HG02970 (cell line): ENCODE measurements at regions not wholly inside any gene's neighbourhood (a gene's known extent, or its start where the extent isn't known, plus 50 kb on each side); places are given as distances from the start of the nearest gene placed in this dataset.

Experiments used
- ATAC-seq: cut with Tn5 transposase; IDR thresholded peaks from one replicate; pipeline ENCODE4 v1.9.1; 2021; ENCODE audit warnings: mild to moderate bottlenecking, moderate library complexity, moderate number of reproducible peaks; ENCODE audit not compliant: unreplicated experiment, low FRiP score

DNA sequence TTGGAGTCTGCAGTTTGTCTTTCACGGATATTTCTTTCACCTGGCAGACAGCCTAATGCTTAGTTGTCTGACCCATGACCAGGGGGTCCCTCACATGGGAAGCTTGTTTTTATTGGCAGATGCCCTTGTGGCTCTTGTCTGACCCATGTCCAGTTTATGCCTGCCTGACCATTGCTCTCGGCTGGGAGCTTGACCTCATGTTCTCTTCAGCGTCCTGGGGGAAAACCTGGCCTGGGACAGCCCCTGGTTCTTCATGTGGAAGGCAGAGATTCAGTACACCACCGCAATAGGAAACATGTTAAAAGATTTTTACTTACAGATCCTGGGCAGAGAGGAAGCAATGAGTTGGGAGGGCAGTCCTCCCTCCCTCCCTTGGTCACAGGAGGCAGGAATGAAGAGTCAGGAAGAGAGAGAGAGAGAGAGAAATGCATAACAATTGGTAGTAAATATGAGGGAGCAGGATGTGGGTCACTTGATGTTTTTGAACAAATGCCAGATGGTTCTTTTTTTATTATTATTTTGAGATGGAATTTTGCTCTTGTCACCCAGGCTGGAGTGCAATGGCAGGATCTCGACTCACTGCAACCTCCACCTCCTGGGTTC, 302.7 kb upstream of the MYOCD start:
- no peak for ATAC-seq

DNA sequence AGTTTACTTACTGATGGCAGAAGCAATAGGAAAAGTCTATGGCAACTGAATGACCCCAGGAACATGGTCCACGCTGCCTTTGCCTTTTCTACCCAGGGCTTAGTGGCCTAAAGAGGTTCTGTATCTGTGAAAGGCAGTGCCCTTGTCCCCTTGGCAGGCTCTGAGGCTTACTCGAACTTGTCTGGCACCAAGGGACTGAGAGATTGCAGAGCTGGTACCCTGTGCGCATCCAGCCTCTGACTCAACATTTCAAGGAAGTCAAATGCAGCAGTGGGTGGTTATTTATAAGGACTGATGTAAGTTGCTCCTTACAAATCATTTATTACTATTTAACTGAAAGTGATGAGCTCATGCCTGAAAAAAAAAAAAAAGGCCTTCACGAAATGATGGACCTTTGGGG, 299.9 kb upstream of the MYOCD start:
- no peak for ATAC-seq

DNA sequence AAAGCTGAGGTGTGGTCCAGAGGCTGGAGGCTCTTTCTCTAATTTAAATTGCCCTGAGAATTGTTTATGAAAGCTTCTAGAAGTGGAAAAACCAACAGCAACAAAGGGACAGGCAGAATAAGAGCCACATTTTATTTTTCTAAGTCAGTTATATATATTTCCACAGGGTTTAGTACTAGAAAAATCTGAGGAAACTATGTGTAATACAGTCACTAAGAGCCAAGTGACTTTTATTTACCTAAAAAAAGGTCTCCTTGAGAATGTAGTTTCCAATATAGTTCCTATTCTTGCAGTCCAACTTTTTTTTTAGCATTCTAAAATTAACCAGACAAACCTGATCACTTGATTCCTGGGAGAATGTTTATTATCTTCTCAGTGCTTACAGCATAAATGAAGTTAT, 296.6 kb upstream of the MYOCD start:
- ATAC-seq, result no peak

DNA sequence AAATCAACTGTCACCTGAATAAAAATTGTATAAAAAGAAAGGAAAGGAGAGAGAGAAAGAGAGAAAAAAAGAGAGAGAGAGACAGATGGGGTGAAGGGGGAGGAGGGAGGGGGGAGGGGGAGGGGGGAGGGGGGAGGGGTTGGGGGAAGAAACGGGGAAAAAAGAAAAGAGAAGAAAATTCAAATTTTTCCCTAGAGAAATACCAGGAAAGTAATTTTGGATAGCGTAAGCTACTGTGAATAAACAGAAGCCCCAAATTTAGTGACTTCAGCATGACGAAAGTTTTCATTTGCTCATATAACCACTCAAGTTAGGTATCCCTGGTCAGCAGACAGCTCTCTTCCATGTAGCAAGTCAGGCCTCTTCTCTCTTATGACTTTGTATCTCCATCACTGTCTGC, 289.4 kb upstream of the MYOCD start:
- no peak for ATAC-seq

DNA sequence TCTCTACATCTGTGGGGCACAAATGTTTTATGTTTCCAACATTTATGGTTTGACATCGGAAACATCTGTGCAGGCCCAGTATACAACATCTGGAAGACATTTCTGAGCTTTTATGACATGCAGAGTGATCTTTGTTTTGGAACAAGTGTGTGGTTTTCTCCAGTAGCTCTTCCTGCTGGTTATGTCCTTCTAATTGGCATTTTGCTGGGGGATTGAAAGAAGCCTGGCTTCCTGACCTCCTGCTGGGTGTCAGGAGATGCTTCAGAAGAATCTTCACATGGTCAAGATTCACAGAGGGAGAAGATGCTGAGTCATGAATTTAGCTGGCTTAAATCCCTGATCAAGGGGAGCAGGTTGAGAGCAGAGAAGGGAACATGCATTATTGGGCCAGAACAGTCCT, 279.5 kb upstream of the MYOCD start:
- ATAC-seq, result no peak

- ATAC-seq, result no peak
Measured at GRCh38 chr17:12388226-12388625, 277.5 kb upstream of the MYOCD start.

DNA sequence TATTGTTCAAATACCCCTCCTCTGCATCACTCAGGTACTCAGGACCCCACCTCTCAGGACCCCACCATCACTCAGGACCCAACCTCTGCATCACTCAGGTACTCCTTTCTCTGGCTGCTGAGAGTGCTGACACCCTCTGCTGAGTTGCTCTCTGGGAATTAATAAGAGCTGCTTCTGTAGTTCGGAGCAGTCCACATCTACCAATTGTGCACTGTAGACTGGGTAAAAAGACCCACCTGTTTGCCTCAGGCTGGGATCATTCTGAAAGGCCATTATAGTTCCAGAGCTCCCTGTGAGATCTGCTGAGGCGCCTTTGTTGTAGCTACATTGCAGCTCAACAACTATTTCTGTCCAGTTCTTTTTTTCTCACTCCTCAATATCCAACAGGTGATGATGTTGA, 276.3 kb upstream of the MYOCD start:
- no peak for ATAC-seq

- ATAC-seq, result no peak
Measured at GRCh38 chr17:12390631-12391030, 275.1 kb upstream of the MYOCD start.

DNA sequence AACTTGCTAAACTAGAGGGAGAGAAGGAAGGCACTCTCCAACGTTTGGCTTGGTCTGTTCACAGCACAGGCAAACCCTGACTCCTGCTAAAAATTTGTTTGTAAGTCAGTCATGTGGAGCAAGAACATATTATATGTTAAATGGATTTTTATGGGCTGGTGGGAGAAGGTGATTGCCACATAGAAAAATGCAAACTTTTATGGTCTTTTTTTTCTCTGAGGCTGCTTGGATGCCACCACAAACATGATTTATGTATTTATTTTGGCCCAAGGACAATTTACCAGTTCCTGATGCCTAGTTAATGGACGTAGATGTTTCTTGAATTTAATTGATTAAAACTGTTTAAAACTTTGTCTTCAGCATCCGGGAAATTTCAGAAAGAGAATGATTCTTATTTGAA, 274.2 kb upstream of the MYOCD start:
- ATAC-seq, result no peak

GRCh38 chr17:12395733-12396354, 269.8 kb upstream of the MYOCD start:
- ATAC-seq, result no peak

DNA sequence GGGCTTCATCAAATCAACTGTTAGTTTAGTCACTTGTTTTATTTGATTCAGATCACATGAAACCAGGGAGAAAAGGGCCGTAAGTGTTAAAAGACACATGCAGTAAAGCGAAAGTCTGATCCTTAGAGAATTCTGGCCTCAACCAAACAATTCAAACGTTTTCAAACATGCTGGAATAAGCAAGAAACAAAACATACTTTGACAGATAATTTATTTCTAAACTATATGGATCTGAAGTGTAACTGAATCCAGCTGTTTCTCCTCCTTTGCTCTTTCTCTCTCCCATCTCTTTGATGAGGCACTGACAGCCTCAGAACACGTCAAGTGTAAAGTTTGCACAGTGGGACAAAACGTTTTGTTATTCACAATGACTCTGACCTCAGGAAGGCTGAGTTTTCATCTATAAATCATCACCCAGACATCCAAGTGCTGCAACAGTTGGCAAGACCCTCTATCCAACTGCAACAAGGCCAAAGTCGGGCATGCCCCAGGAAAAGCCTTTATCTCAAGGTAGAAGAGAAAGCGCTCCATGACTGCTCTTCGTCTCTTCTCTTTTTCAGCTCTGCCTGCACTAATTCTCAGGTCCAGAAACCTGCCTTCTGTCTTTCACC, 267.1 kb upstream of the MYOCD start:
- ATAC-seq, result no peak

- ATAC-seq, result no peak
Measured at GRCh38 chr17:12402963-12403622, 262.6 kb upstream of the MYOCD start.

DNA sequence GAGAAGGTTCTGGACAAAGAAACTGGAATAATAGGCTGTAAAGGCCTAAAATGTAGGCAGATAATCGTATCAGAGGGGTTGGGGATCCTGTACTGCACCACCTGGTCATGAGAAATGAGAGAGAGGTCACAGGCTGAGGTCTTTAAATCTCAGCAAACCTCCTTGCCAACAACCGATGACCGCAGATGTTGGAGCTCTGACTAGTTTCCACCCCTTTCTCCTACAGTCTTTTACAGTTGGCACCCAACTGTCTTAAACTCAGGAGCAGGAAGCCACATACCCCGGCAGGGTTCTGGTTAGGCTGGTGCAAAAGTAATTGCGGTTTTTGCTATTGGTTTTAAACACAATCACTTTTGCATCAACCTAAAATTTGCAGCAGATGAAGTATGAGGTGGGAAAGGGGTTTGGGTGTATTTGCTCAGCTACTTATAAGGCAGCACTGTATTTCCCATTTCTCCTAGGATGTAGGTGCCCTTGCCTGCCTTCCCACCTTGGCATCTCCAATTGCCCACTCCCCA, 261.8 kb upstream of the MYOCD start:
- ATAC-seq, result no peak

DNA sequence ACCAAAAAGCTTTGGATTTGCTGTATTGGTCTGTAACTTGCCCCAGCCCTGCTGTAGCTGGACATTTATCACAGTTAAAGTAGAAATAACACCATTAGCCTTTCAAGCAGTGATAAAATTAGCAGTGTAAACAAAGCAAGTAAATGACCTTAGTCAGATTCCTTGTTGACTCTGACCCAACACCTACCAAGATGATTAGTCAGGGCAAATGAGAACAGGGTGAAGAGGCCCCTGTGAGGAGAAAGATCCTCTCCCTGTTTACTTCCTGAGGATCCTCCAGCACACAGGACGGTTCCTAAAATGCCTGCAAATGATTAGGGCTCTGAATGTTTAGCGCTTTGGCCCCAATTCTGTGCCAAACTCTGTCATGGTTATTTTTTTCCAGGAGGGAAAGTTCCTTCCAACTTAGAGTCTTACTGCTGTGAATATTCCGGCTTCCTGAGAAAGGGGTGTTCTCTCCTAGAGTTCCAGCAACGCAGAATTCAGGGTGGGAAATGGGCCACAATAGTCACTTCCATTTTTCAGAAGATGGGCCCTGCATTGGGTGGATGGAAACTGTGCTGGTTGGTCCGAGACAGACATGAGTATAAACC, 259.0 kb upstream of the MYOCD start:
- no peak for ATAC-seq

GRCh38 chr17:12407495-12408252, 258.0 kb upstream of the MYOCD start:
- no peak for ATAC-seq

DNA sequence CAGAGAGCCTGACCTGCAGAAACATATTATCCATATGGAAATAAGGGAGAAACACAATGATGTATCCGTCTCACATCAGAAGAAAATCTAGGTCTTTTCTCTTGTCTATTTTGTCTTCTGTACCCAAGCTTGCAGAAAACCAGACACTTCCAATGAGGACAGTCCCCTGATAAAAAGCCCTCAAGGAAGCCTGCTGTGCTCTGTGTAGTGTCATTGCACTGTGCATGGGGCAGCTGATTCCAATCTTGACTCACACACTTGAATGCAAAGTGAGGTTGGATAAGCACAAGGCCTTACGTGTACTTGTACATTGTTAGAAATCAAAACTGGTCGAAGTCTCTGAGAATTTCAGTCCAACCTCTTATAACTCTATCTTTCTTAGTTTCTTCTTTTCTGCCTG, 256.6 kb upstream of the MYOCD start:
- ATAC-seq, result no peak

GRCh38 chr17:12410717-12411116, 255.0 kb upstream of the MYOCD start:
- ATAC-seq, result no peak

DNA sequence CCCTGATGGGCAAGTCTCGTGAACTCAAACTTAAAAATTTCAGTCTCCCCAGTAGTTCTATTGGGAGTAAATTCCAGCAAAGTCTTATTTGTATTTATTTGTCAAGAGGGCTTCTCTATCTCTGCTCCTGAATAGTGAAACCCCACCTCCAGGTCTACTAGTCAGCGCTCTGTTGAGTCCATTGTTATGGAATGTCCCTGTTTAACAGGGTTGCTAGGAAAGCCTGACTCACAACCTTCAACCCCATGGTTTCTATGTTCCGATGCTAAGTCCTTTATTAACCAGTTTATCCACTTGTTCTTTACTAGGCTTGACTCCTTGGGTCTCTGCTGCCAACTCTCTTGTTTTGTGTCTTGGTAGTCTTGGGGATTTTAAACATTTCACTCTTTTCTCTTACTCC, 250.7 kb upstream of the MYOCD start:
- ATAC-seq, result no peak

- no peak for ATAC-seq
Measured at GRCh38 chr17:12421077-12421476, 244.6 kb upstream of the MYOCD start.

DNA sequence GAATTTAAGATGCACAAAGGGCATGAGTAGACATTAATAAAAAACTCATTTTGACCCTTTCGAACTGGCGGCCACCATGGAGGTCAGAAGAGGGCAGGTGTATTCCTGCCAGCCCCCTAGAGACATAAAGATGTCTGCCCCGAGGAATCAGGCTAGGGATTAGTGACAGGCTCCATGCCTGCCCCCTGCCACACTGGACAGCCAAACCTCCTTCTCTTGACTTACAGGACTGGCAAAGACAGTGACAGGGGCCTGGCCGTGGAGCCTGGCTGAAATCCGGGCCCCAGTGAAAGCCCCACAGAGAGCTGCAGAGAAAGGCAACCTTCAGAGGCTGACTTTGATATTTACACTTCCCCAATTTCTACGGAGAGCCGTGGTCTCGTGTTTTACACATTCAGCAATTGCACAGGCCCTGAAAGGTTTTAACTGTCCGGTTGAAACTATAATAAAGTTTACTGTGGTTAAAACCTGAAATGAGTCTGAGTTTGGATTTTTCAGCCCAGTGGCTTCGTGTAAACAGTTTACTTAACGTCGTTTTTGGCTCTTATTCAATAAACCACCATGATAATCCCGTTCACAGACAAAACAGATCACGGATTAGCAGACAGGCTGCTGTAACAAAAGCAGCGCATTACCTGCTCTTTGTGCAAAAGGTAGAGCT, 243.9 kb upstream of the MYOCD start:
- no peak for ATAC-seq
